Cardiac muscle cell (in vitro differentiated cells and primary cell): ENCODE measurements at regions not wholly inside any gene's neighbourhood (a gene's known extent, or its start where the extent isn't known, plus 50 kb on each side); places are given as distances from the start of the nearest gene placed in this dataset.

ENCODE experiments used
- DNase-seq, 2 donors: peaks; one replicate each; pipeline versions ENCODE4 v3.0.0 to v3.0.0-alpha.2; 2010 to 2017; ENCODE audit warnings: low read depth in 1 of 2, low spot score in 1 of 2
- H3K27ac ChIP-seq: fragments of 200-600 bp; sonication (generic); 2 replicates; pipeline ENCODE4 v1.5.1; 2016
- H3K27me3 ChIP-seq: fragments of 200-600 bp; sonication (generic); 2 replicates; pipeline ENCODE4 v1.6.0; 2016; ENCODE audit warnings: control low read depth
- H3K36me3 ChIP-seq: fragments of 200-600 bp; sonication (generic); 2 replicates; pipeline ENCODE4 v1.5.1; 2016; ENCODE audit warnings: control low read depth
- H3K4me1 ChIP-seq: fragments of 200-600 bp; sonication (generic); 2 replicates; pipeline ENCODE4 v1.8.1; 2017; ENCODE audit warnings: low read depth, mild to moderate bottlenecking, mixed run types
- H3K4me3 ChIP-seq: fragments of 200-600 bp; sonication (generic); 2 replicates; pipeline ENCODE4 v1.5.1; 2016; ENCODE audit warnings: mild to moderate bottlenecking
- H3K9me3 ChIP-seq: fragments of 200-600 bp; sonication (generic); 2 replicates; pipeline ENCODE4 v1.5.1; 2017; ENCODE audit warnings: low read depth, mild to moderate bottlenecking, control low read depth
- TF ChIP-seq, protein P1 (sequence below): IDR thresholded peaks from 2 replicates; pipeline ENCODE4 v1.5.1; 2012; ENCODE audit warnings: low read depth, mild to moderate bottlenecking, low read length

DNA sequence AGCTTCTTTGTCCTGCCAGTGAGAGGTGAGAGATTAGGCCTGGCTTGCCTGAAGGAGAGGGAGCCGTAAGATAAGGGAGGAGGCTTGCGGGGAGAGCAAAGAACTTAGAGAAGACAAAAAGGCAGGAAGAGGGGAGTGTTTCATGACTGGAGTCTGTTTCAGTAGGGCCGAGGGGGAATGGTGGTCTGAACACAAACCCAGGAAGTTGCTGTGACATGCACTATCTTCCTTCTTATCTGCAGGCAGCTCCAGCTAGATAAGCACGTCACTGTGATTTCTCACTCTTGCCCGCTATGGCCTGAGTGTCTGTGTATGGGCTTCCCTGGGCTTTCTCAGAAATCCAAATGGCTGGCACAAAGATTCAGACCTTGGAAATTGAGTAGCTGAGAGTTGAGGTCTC is 307.5 kb upstream of the CLINT1 start:
- H3K27ac ChIP-seq, result peak overlapping the region; percentile 67
- H3K4me3 ChIP-seq, result no peak overlapping the region
- H3K4me1 ChIP-seq, result peaks cover 16% of the 10 kb centered on the region
- peak; percentile 16 to 40 for DNase-seq
- H3K36me3 ChIP-seq, result no peaks in the 10 kb centered on the region
- H3K27me3 ChIP-seq, result no peaks in the 10 kb centered on the region
- H3K9me3 ChIP-seq, result no peaks in the 10 kb centered on the region
- TF ChIP-seq, protein P1, sequence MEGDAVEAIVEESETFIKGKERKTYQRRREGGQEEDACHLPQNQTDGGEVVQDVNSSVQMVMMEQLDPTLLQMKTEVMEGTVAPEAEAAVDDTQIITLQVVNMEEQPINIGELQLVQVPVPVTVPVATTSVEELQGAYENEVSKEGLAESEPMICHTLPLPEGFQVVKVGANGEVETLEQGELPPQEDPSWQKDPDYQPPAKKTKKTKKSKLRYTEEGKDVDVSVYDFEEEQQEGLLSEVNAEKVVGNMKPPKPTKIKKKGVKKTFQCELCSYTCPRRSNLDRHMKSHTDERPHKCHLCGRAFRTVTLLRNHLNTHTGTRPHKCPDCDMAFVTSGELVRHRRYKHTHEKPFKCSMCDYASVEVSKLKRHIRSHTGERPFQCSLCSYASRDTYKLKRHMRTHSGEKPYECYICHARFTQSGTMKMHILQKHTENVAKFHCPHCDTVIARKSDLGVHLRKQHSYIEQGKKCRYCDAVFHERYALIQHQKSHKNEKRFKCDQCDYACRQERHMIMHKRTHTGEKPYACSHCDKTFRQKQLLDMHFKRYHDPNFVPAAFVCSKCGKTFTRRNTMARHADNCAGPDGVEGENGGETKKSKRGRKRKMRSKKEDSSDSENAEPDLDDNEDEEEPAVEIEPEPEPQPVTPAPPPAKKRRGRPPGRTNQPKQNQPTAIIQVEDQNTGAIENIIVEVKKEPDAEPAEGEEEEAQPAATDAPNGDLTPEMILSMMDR, result no peak

DNA sequence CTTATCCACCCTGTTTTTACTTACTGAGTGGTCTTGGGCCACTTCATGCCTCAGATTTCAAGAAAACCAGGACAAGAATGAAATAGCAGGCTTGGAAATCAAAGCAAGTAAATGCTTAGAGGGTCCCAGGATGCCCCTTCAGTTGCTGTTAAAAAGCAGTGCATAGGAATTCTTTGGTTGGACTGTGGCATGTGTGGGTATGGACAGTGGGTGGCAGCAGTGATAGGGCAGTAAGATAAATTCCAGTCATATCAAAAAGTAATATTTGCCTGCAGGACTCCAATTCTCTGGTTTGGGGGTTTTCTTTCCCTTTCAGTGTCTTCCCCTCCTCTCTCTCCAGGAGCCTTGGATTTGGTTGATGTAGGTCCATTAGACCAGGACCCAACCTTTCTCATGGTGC is 306.7 kb upstream of the CLINT1 start:
- Histone ChIP-seq H3K27ac (peak overlapping the region; percentile 67), H3K4me3 (no peak overlapping the region), H3K9me3 (no peaks in the 10 kb centered on the region), H3K36me3 (no peaks in the 10 kb centered on the region), H3K27me3 (no peaks in the 10 kb centered on the region), H3K4me1 (peaks cover 16% of the 10 kb centered on the region)
- TF ChIP-seq, protein P1, result no peak
- no peak for DNase-seq

DNA sequence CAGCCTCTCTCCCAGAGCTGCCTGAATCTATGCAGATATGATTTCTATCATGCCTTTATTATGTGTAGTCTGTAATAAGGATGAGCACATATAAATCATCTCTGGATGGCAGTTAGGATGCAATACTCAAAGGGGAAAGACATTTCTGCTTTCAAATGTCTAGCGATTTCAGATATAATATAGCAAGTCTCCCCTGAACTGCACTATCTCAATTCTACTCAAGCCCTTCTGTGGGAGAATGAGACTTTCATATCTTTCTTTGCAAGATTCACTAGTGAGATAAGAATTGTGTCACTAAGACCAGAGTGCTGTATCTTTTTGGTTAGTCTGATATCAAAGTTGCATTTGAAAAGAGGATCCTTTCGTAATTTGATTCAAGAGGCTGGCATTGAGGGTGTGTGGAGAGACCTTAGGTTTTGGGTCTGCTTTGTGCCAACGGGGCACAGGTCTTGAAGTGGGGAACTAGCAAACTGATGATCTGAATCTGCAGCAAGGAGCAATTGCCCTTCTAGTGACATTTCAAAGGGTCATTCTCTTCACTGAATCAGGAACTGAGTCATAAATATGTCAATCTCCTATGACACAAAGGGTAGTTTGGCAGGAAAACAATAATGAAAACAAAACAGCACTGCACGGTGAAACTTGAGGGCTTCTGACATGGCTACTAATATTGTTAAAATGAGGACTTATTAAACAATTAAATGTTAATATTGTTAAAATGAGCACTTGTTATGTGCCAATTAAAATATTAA is 305.5 kb upstream of the CLINT1 start:
- TF ChIP-seq, protein P1, result no peak
- DNase-seq, result no peak
- Histone ChIP-seq H3K36me3 (no peaks in the 10 kb centered on the region), H3K27me3 (no peaks in the 10 kb centered on the region), H3K4me3 (no peak overlapping the region), H3K9me3 (no peaks in the 10 kb centered on the region), H3K27ac (no peak overlapping the region), H3K4me1 (peaks cover 16% of the 10 kb centered on the region)

DNA sequence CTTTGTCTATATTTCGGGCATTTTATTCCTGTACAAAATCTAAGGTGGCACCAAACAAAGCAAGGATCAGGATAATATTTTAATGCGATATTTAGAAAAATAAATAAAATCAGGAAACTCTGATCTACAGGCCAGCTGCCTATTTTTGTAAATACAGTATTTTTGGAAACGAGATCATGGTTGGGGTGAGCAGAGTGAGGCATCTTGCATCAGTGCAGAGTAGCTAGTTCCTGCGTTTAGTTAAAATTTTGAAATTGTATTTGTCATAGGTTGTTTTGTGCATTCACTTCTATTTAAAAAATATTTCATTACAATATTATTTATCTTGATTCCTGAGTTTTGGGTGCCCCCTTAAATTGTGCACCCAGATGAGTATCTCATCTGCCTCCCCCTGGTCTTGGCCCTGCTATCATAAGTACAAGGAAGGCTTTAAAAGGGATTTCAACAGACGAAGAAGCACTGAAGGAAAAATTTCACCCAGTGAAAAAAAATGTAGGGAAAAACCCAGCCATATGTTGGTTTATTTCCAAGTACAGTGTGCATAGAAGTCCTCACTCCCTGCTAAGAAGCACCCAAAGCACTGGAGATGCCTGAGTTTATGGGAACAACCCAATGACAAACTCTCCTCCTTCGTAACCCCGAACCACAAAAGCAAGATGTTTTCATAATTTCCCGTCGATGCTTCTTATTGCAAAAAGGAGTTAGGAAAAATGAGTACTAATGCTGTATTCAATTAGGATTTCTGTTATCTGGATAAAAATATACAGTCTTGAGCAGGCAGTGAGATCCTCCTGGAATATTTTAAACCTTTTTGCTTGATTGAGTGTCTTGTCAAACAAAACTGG is 304.7 kb upstream of the CLINT1 start:
- Histone ChIP-seq H3K4me3 (no peak overlapping the region), H3K9me3 (no peaks in the 10 kb centered on the region), H3K27ac (no peak overlapping the region), H3K36me3 (no peaks in the 10 kb centered on the region), H3K4me1 (peaks cover 16% of the 10 kb centered on the region), H3K27me3 (no peaks in the 10 kb centered on the region)
- TF ChIP-seq, protein P1, result no peak
- DNase-seq, result peak in 1 of 2 donors; percentile 40

DNA sequence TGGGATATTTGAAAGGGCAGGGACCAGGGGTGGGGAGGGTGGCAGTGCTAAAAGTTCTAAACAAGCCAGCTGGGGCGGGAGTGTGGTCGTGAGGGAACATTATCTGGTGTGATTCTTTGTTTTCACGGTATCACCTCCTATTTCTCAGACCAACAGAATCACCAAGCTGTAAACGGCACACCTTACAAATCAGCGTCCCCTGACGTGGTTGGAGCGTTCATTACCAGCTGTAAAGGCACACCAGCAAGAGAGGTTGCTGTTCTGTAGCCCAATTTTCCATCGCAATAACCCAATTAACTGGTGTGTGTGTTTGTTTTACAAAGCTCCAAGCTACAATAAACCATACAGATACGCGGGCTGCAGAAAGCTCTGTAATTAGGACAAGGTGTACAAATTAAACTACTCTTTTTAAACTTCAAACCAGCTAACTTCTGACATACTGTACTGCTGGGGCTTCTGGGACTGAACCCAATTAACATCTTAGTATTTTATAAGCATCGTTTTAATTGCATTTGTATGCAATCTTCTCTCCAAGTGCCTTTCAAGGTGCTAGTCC is 303.6 kb upstream of the CLINT1 start:
- H3K27me3 ChIP-seq, result no peaks in the 10 kb centered on the region
- H3K36me3 ChIP-seq, result no peaks in the 10 kb centered on the region
- TF ChIP-seq, protein P1, result no peak
- no peaks in the 10 kb centered on the region for H3K9me3 ChIP-seq
- H3K4me3 ChIP-seq, result no peak overlapping the region
- H3K4me1 ChIP-seq, result peaks cover 16% of the 10 kb centered on the region
- no peak overlapping the region for H3K27ac ChIP-seq
- DNase-seq, result no peak
